NCI-H1694 (cell line): ENCODE measurements at regions not wholly inside any gene's neighbourhood (a gene's known extent, or its start where the extent isn't known, plus 50 kb on each side); places are given as distances from the start of the nearest gene placed in this dataset.
"Not testable (repeated sequence)": the region's sequence is repeated elsewhere in the genome, so short reads cannot be mapped to it uniquely, and the experiment has no call there.

Experiments used
- DNase-seq: peaks from one replicate; lab custom pipeline; 2025; lab: John Stamatoyannopoulos, UW

GRCh38 chr4:179586460-179586859 lies 2144.2 kb upstream of the AGA start:
- DNase-seq: no peak

GRCh38 chr4:179595671-179596410 lies 2153.6 kb upstream of the AGA start:
- no peak for DNase-seq

- no peak for DNase-seq
Observed at GRCh38 chr4:179596621-179597020, 2154.4 kb upstream of the AGA start.

- no peak for DNase-seq
Observed at GRCh38 chr4:179597301-179597700, 2155.1 kb upstream of the AGA start.

- no peak for DNase-seq
Observed at GRCh38 chr4:179601671-179602070, 2159.4 kb upstream of the AGA start.

GRCh38 chr4:179605196-179605595 lies 2163.0 kb upstream of the AGA start:
- no peak for DNase-seq

- no peak for DNase-seq
Observed at GRCh38 chr4:179607003-179607402, 2164.8 kb upstream of the AGA start.

GRCh38 chr4:179615704-179616103 lies 2173.5 kb upstream of the AGA start:
- DNase-seq: no peak

- no peak for DNase-seq
Observed at GRCh38 chr4:179618966-179619365, 2176.7 kb upstream of the AGA start.

GRCh38 chr4:179624768-179625181 lies 2182.5 kb upstream of the AGA start:
- DNase-seq: no peak

- DNase-seq: no peak
Observed at GRCh38 chr4:179625406-179625805, 2183.2 kb upstream of the AGA start.

GRCh38 chr4:179626687-179627086 lies 2184.4 kb upstream of the AGA start:
- DNase-seq: no peak

- no peak for DNase-seq
Observed at GRCh38 chr4:179631321-179631720, 2189.1 kb upstream of the AGA start.

GRCh38 chr4:179634862-179635261 lies 2192.6 kb upstream of the AGA start:
- no peak for DNase-seq

- DNase-seq: no peak
Observed at GRCh38 chr4:179662522-179662921, 2220.3 kb upstream of the AGA start.

GRCh38 chr4:179663641-179664429 lies 2221.6 kb upstream of the AGA start:
- DNase-seq: no peak

- no peak for DNase-seq
Observed at GRCh38 chr4:179664430-179665027, 2222.3 kb upstream of the AGA start.

GRCh38 chr4:179666226-179666625 lies 2224.0 kb upstream of the AGA start:
- no peak for DNase-seq

GRCh38 chr4:179671609-179672008 lies 2229.4 kb upstream of the AGA start:
- DNase-seq: no peak

- no peak for DNase-seq
Observed at GRCh38 chr4:179678093-179678814, 2236.0 kb upstream of the AGA start.

- DNase-seq: not testable (repeated sequence)
Observed at GRCh38 chr4:179683661-179684060, 2241.4 kb upstream of the AGA start.

- no peak for DNase-seq
Observed at GRCh38 chr4:179692222-179692621, 2250.0 kb upstream of the AGA start.
